T-helper 9 cell (primary cell): ENCODE measurements at regions not wholly inside any gene's neighbourhood (a gene's known extent, or its start where the extent isn't known, plus 50 kb on each side); places are given as distances from the start of the nearest gene placed in this dataset.
A peak's percentile ranks its signal among the peaks of the same experiment; 100 is the strongest.
"Not testable (repeated sequence)": the region's sequence is repeated elsewhere in the genome, so short reads cannot be mapped to it uniquely, and the experiment has no call there.

Experiments used
- DNase-seq: peaks from one replicate; pipeline ENCODE4 v3.0.0-alpha.2; 2020

DNA sequence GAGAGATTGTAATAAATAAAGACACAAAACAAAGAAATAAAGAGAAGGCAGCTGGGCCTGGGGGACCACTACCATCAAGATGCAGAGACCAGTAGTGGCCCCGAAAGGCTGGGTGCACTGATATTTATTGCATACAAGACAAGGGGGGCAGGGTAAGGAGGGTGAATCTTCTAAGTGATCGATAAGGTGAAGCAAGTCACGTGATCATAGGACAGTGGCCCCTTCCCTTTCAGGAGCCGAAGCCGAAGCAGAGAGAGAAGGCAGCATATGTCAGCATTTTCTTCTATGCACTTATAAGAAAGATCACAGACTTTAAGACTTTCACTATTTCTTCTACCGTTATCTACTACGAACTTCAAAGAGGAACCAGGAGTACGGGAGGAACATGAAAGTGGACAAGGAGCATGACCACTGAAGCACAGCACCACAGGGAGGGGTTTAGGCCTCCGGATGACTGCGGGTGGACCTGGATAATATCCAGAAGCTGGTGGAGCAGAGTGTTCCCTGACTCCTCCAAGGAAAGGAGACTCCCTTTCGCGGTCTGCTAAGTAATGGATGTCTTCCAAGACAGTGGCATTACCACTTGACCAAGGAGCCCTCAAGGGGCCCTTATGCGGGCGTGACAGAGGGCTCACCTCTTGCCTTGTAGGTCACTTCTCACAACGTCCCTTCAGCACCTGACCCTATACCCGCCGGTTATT lies 126.4 kb downstream of the RBM46 start:
- not testable (repeated sequence) for DNase-seq

DNA sequence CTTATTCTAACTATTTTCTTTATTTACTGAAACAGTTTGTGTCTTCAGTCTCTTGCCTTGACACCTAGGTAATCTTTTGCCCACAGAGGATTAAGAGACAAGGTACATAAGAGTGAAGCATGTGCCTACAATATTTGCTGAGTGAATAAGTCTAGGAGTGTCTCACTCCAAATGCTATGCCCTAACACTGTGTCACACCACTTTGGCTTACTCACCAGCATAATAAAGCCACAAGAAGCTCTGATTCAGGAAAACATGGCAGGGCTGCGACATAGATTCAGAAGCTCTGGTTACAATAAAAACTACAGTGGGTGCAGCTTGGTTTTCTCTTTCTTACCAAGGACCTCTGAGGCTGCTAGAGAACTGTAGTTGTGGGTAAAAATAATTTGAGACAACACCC lies 127.1 kb downstream of the RBM46 start:
- no peak for DNase-seq

DNA sequence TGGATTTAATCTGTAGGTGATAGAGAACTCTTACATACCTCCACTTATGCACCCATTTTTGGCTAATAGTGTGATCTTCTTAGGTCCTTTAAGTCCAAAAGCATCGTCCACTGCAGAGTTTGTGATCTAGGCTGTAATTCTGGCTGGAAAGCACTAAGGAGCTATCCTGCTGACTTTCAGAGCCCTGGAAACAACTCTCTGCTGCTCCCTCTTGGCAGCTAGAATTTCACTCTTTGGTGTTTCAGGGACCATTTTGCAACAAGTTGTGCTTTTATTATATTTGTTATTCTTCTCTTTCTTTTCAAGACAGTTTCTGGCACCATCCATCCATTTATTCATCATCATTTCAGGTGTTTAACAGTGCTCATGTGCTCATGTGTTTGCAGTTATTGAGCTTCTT lies 130.0 kb downstream of the RBM46 start:
- DNase-seq: no peak

DNA sequence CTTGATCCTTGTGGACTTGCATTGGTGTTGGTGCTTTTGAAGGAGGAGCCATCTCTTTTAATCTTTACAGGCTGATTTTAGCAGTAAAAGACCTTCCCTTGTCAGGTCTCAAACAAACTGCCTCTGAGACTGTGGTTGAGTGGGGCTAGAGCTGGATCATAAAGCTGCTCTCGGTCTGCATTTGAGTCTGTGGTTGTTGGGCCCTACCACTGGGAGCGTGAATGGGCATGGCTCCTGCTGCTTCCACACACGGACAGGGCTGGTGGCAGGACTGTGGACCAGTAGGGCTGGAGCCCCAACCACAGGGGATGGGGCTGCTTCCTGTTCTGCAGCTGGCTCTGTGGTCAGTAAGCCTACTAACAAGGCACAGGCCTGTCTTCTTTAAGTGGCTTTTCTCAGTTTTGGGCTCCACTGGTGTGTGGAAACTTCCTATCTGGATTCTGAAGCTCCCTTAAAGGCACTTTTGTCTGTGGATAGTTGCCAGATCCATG lies 130.6 kb downstream of the RBM46 start:
- DNase-seq: no peak

DNA sequence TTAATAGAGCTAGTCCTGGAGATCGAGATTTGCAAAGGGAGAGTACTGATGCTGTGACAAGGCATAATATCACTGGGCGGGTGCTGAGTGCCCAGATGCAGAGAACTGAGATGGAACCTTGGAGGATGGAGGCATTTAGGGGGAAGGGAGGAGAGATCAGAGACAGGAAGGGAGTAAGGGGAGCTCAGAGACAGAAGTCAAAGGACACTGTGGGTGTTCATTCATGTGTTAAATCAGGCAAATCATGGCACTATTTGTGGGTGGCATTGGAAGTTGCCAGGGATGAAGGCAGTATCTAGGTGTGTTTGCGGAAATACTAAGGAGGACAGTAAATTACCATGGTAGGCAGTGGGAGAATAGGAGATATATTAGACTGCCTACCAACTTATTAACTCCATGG lies 135.0 kb downstream of the RBM46 start:
- no peak for DNase-seq

DNA sequence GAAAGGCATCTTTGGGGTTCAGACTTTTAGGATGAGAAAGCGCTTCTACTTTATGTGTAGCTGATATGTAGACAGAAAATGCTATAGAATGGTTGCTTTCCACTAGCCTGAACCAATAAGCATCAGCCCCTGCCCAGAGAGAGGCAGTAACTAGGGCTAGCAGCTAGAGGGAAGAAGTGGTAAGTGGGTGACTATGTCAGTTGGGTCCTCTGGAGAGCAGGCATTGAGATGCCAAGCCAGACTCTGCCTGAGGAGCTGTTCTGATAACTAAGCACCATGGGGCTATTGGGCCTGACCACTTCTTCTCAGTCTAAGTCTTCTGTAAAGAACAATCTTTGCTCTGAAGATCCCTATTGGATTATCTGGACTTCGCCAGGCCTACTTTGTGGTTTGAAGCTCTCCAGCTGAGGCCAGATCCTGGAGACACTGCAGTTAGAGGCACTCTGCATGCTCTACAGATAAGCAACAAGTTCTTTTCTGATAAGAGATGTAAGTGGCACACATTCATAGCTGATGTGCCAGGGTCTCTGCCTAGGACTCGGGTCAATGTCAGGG lies 146.1 kb downstream of the RBM46 start:
- DNase-seq: no peak

DNA sequence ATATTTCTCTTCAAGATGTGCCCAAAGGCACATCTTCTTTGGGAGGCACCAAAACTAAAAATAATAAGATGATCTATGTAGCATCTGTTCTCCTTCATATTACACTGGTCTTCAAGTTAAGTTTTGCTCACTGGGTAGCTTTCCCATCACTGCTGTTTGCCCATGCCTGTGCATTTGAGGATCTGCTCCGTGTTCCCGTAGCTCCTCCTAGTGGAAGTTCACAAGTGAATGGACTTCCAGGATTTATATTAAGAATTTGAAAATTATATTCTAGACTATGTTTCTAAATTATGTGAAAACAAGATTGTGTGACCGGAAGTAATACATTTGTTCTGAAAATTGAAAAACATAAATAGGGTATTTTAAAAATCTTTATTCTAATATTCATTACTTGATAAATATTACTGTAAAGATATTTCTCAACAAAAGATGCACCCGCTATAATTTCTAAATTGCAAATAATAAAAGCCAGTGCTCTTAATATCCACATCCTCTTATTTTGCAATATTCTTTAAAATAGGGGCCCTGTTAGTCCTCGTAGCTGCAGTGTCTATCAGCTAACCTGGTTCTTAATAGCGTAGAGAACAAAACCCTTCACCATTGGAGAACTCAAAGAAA lies 147.7 kb downstream of the RBM46 start:
- no peak for DNase-seq

DNA sequence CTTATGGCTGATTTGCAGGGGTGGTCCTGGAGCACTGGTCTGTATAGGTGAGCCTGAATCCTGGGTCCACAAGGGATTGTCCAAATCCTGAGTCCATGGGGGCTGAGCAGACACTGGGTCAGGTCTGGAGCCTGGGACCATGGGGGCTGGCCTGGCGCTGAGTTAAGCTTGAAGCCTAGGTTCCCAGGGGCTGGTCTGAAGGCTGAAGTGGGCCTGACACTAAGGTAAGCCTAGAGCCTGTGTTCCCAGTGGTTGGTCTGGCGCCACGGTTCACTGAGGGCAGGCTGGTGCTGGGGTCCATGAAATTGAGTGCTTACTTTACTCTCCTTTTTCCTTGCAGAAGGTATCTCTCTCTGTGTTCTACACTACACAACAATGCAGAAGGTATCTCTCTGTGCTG lies 155.8 kb downstream of the RBM46 start:
- DNase-seq: no peak

DNA sequence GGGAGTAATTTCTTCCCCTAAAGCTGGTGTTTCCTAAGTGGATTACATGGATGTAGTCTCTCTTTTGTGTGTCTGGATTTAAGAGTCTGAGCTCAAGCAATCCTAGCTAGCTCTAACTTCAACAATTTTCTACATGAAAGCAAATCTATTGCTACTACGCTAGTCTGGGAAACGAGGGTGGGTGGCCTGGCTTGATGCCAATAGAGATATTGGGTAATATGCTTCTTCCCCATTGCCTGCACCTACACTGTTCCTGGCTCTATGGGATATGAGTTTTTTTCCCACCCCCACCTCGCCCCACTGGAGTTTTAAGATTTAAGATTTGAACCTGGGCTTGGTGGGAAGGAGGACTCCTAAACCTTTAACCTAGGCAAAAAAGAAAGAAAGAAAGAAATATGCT lies 158.8 kb downstream of the RBM46 start:
- no peak for DNase-seq

DNA sequence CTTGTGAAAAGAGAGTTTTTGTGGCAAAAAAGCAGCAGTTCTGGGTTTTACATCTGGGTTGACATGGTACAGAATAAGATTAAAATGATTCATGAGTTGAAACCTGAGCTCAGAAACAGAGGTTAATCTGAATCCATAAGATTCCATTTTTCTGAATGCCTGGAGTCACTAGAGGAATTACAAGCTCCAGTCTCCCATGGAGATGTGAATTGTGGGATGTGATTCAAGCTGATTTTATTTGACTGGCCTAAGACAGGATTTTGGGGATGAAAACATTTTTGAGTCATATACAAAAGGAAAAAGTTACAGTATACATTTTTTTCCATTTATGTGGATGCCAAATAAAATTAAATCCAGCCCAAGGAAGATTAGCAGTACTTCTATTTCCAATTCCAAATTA lies 161.1 kb downstream of the RBM46 start:
- DNase-seq: no peak

DNA sequence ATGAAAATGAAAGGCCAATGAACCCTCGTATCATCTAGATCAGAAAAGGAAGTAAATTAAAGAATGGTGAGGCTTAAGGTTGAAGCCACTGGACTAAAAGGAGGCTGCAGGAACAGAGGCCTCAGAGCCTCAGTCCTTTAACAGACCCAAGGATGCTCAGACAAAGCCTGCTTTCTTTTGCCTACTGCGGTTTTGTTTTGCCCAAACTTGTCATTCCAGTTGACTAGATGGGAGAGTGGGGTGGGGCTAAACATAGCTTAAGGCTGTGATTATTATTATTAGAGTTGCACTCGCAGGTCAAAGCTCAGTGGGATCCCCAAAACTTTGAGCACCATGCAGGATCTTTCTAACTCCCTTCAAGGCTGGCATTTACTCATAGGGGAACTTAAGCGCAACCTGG lies 163.9 kb downstream of the RBM46 start:
- DNase-seq: no peak

DNA sequence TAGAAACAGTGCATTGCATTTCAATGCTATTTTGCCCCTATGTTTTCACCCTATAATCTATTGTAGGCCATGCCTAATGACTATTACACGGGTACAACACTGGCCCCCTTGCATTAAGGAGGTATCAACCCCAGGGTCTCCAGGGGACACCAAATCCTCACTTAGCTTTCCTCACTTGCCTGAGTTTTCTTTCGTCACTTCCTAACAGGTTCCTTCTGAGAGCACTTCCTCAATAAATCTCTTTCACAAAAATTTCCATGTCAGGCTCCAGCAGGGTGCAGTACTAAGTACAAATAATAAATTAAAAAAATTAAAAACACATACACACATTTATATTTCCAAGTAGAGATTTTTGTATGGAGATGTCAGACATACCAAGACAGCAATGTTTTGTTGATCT lies 165.0 kb downstream of the RBM46 start:
- no peak for DNase-seq

DNA sequence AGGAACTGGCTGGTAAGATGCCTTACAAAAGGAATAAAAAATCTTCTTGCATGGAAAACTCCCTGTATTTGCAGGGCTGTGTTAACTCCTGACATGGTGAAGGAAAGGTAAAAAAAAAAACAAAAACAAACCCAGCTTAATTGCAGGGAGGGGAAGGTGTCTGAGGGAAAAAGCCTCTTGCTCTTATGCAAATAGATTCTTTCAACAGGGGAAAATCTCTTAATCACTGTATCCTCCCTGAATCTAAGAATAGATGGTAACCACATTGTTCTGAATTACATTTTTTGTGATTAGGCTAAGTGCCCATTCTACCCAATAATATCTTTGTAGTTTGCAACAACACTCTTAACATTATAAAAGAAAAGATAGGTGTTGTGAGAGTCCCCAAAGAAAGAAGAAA lies 172.6 kb downstream of the RBM46 start:
- no peak for DNase-seq

DNA sequence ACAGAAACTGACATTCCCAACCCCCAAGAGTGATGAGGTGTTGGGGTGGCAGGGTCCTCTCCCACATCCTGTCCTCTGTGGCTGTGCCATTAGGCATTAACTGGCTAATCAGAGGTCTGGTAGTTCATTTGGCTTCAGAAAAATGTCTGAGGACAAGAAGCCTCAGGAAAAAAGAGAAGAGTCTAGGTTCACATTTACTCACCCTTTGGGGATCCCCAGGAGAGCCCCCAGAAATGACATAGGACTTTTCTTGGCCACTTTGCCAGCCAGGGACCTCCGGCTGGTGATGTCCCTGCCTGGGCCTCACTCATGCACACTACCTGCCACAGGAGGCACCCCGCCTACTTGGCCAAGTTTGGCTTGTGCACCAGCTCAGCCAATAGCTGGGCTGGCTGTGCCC lies 173.0 kb downstream of the RBM46 start:
- DNase-seq: no peak

DNA sequence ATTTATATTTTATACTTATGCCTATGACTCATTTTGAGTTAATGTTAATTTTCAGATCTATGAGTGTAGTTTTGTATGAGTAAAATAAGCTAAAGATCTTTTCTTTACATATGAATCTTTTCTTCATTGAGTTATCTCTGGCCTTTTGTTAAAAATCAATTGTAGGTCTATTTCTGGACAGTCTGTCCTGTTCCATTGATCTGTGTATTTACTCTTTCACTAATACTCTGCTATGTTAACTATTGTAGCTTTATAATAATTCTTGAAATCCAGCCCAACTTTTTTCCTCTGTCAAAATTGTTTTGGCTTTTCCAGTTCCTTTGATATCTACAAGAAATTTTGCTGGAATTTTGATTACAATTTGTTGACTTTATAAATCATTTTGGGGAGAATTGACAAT lies 177.0 kb downstream of the RBM46 start:
- no peak for DNase-seq

DNA sequence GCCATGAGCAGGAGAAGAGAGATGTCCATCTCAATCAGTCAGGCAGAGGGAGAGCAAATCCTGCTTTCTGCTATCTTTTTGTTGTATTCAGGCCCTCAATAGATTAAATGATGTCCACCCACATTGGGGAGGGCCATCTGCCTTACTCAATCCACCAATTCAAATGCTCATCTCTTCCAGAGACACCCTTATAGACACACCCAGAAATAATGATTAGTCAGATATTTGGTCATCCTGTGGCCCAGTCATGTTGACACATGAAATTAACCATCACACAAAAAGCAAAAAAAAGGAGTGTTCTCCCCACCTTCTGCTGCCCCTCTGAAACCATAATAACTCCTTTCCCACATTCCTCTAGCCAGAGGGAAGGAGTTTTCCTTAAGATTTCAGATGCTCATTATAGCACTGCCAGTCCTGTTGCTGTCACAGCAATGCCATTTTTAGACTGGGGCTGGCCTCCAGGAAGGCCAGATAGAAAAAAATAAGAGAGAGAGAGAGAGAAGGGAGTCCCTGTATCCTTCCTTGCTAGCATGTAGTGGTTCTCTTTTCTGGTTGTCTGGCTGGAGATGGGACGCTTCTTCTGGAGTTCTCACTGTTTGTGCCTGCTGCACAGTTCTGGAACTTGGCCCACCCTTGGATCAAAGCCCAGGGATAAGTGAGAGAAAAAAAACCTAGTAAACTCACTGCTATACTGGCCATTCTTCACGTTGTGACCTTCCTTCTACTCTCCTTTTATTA lies 177.7 kb downstream of the RBM46 start:
- no peak for DNase-seq

DNA sequence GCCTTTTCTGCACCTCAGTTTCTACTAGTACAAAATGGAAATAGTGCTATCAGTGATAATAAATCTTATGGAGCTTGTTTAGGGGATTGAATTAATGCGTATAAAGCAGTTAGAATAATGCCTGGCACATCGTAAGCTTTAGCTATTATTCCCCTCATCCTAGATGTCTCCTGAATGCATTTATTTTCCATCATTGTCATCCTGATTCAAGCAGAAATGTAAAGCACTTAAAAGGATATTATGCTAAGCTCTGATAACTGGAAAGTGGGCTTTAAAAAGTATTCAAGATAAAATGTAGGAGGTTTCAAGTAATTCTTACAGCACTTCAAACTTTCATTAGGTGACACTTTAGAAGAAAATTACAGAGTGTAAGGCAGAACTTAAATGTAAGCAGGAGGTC lies 178.7 kb downstream of the RBM46 start:
- no peak for DNase-seq

DNA sequence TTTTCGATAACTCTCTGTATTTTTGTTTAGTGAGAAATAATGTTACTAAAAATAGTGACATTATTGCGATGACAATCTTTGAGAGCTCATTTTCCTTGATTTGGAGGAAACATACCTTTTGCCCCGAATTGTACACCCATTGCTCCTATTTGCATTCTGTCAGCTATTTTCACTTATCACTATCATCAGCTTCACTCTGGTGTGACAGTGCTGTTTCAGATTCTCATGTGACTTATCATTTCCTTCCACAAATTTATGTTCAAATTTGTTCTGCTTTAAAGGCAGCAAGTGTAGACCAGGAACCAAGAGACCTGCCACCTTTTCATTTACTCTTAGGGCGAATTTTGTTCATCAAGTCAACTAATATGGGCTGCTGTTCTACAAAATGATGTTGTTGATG lies 179.4 kb downstream of the RBM46 start:
- DNase-seq: no peak

DNA sequence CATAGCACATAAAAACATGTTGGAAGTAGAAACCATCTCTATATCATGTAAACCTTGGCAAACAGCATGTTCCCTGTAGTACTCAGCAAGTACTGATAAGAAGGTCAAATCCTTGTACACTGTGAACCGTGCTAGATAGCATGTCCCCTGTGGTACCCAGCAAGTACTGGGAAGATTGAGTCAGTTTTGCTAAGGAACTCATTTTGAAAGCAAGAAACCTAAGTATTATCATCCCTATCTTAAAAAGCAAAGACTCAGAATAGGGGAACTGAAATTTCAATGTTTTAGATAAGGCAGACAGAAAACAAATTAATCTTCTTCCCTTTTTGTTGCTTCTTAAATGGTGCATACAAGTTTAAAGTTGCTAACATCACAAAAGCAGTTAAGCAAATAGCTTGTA lies 180.2 kb downstream of the RBM46 start:
- no peak for DNase-seq

DNA sequence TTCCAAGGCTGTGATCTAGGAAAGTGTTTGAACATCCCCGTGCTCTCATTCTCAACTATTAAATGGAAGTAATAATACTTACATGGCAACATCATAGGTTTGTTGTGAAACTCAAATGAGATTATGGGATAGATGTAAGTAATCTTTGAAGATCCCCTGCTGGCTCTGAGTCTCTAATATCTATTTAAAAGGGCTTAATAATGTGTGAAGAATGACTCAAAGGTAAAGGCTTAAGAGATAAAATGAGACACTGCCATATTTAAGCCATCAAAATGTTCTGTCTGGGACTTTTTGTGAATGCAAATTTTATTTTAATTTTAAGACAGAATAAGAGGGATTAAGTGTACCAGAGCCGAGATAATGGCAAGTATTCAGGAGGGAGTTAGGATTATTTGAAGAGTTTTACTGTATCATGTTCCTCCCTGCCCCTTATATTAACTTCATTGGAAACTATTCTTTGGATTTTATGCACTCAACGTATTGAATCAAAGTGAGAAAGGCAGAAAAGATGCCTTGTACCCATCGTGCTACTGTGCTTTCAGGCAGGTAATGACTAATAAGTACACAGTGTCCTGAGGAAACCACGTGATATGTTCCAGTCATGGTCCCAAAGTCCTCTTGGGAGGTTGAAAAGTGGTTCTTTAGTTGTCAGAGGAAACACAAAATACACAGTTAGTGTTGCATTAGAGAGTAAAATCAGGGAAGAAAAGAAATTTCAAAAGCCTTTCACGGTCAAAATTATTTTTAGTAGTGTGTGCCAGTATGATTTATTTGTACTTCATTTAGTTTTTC lies 192.4 kb downstream of the RBM46 start:
- no peak for DNase-seq

DNA sequence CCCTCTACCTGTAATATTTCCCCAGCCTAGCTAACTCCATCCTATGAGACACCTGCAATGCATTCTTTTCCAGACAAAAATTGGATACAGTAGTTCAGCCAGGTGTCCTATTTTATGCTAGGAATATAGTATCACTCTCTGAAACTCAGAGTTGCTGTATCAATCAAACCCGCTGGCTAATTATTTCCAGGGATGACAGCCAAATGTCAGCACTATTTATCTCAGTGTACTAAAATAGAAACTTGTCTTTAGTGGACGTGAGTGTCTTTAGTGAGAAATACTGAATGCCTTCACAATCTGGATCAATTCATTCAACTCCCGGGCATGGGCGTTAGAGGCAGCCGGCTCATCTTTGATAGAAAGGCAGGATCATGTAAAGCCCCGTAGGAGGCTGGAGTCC lies 196.2 kb downstream of the RBM46 start:
- DNase-seq: no peak

DNA sequence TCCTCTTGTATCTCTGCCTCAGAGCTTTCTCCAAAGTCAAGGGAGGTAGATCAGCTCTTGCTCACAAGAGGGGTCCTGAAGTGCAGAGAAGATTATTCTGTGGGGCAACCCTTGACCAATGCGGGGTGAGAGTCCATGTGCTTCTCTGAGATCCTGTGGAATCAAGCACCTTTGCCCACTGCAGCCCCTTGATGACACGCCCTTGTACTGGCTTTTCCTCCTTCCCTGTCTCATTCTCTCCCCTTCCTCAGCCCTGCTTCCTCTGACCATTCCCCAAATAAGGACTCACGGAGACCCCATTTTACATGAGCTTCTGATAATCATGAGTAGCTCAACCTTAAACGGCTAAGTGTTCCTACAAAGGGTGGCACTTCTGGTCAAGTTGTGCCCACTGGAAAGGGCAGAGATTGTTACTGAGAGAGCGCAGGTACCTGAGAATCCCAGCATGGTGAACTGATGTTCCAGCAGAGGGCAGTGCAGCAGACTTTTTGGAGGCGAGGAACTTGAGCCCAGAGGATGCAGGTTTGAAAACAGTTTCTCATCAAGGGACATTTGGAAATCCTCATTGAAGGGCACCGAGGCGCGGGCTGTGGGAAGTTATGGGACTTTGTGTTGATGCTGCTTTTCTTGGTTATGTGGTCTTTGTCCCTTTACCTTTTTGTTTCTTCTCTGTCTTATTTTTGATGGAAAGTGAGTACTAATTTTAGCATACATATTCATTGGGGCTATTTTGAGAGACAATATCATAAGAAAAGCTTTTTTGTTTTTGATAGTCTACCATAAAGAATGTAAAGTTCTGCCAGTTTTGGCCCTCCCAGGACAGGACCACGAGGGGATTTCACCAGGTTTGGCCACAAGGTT lies 201.3 kb downstream of the RBM46 start:
- DNase-seq: peak; percentile 7
